MM.1S (cell line): ENCODE measurements at regions not wholly inside any gene's neighbourhood (a gene's known extent, or its start where the extent isn't known, plus 50 kb on each side); places are given as distances from the start of the nearest gene placed in this dataset.

Experiments
- EZH2 ChIP-seq: fragments of 300-600 bp; sonication (generic); optimal IDR thresholded peaks from 2 replicates; pipeline ENCODE3; 2017; ENCODE audit warnings: low read depth, mild to moderate bottlenecking, antibody characterized with exemption, low read length, mixed read lengths
- TF ChIP-seq, protein P1 (sequence below): fragments of 300-600 bp; sonication (generic); IDR thresholded peaks from 2 replicates; pipeline ENCODE4 v1.5.1; 2016; ENCODE audit warnings: antibody characterized with exemption, low read length, mixed read lengths

DNA sequence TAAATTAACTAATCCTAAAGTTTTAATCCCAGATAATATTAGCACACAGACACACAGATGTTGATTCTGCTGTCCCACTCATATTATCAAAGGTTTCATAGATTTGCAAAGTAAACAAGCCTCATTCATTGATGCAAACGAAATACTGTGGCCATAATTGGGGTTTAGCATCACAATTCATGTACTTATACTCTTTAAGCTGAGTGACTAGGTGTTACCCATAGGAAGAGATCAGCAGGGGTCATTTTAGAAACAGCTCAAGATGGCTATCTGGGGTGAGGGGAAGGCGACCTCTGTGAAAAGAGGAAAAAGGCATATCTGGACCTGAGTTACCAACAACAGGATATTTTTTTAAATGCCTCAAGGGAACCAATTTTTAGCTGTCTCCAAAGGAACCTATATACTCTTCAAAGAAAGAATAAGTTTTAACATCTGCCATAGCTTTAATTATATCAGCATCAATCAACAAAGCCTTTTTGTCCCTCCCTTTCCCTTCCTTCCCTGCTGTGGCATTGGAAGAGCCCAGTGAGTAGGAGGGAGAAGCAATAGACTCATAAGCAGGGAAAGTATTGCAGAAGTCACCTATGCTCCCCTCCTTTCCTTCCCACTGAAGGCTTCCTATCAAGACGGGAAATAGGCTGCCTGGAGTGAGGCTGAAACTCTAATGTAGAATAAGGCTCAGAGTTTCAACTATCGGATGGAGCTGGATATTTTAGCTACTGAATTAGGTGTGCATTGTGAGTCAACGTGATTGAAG, 553.4 kb downstream of the ZIC1 start:
- TF ChIP-seq, protein P1, sequence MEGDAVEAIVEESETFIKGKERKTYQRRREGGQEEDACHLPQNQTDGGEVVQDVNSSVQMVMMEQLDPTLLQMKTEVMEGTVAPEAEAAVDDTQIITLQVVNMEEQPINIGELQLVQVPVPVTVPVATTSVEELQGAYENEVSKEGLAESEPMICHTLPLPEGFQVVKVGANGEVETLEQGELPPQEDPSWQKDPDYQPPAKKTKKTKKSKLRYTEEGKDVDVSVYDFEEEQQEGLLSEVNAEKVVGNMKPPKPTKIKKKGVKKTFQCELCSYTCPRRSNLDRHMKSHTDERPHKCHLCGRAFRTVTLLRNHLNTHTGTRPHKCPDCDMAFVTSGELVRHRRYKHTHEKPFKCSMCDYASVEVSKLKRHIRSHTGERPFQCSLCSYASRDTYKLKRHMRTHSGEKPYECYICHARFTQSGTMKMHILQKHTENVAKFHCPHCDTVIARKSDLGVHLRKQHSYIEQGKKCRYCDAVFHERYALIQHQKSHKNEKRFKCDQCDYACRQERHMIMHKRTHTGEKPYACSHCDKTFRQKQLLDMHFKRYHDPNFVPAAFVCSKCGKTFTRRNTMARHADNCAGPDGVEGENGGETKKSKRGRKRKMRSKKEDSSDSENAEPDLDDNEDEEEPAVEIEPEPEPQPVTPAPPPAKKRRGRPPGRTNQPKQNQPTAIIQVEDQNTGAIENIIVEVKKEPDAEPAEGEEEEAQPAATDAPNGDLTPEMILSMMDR, result no peak
- TF ChIP-seq EZH2, result no peak
